ENCODE measurements at regions not wholly inside any gene's neighbourhood (a gene's known extent, or its start where the extent isn't known, plus 50 kb on each side); places are given as distances from the start of the nearest gene placed in this dataset.
A peak's percentile ranks its signal among the peaks of the same experiment; 100 is the strongest.

GRCh38 chr4:178066338-178066941 is 624.2 kb upstream of the AGA start:
- DNase-seq = no peak

- DNase-seq = no peak
Observed at GRCh38 chr4:178068136-178068535, 625.9 kb upstream of the AGA start.

DNA sequence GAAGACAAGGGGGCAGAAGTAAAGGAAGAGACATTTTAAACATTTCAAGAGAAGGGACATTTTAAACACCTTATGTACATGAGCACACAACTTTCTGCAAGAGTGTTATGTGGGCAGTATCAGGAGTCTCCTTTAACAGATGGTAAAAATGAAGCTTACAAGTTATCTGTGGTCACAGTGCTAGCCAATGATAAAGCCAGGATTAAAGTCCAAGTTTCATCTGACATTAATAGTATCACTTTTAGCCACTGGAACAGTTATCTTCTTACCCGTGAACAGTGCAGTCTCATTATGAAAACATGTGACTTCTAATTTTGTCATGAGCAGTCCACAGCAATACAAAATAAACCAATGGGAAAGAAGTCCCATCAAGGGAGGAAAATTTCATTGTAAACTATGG is 627.9 kb upstream of the AGA start:
- no peak for DNase-seq

DNA sequence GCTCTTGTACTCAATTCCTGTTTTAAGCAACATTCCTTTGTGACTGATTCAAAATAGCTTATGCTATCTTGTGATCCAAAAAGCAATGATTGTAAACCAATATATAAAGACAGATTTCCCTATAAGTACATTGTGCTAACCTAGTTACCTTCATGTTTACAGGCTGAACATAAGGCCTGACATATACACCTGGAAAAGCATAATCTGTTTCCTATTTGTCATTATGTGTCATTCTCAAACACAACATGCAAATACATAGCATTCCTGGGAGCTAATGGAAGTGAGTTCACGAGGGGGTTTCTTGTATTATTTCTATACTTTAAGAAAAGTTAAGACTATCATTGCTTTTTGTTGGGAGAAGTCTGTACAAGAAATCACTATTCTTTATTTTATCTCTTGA is 638.1 kb upstream of the AGA start:
- DNase-seq = no peak

DNA sequence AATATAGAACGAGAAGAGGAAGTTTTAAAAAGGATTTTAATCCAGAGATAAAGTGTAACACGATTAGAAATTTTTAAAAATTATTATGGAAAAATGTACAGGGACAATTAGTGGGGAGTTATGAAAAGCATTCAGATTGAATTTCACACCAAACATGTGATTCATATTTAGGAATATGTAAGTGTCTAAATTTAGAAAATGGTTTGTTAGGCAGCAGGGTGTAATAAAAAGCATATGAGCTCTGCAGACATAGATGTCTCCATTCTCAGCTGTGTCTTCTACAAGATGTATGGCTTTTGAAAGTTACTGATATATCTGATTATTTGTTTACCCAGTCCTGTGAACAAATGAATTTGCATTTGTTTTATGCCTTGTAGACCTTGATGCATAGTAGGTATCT is 638.9 kb upstream of the AGA start:
- peak; percentile 66 for DNase-seq

DNA sequence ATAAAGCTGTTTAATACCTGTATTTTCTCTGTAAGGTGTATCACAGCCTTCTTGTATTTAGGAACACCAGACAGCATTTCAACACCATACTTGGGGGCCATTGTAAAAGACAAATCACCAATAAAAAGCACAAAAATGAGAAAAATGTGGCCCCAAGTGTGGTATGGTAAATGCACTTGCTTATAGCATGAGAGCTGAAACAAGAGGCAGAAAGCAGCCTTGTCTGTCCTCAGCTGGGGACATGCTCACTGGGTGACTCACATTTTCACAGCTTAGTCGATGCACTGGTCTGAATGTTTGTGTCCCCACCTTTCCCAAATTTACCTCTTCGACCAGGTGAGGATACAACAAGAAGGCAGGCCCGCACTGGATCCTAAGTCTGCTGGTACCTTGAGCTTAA is 639.7 kb upstream of the AGA start:
- peak; percentile 67 for DNase-seq

DNA sequence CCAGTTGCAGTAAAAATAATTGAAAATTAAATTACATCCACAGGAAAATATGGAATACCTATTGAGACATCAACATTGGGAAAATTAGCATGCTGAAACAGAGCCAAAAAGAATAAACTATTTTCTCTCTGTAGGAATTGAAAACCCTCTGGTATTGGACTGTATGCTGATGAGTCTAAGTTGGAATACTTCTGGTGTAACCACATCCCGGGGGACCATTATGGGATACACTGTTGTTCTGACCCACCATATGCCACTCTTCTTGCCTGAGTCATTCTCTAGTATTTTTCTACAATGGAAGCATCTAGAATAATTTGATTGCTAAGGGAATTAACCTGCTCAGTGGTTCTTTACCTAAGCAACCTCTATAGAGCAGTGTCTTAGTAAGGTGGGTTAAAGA is 640.7 kb upstream of the AGA start:
- DNase-seq = peak; percentile 85

GRCh38 chr4:178083968-178084367 is 641.7 kb upstream of the AGA start:
- DNase-seq = no peak

DNA sequence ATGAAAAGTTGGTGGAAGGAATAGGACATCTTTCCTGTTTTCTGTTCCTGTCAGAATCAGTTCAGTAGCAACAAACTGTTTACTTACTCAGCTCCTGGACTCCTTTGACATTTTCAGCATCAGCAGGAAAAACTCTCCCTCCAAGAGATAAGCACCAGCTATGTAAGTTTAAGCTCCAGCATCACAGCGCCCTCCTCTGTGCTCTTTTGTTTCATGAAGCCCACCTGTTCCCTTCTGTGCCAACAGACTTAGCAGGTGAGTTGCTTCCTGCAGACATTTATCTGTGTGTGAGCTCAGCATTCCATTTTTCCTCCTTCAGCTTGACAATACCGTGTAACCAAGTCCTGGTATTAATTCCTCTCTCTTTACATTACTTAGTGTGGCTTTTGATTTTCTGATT is 644.1 kb upstream of the AGA start:
- no peak for DNase-seq

GRCh38 chr4:178090640-178091411 is 648.6 kb upstream of the AGA start:
- no peak for DNase-seq

DNA sequence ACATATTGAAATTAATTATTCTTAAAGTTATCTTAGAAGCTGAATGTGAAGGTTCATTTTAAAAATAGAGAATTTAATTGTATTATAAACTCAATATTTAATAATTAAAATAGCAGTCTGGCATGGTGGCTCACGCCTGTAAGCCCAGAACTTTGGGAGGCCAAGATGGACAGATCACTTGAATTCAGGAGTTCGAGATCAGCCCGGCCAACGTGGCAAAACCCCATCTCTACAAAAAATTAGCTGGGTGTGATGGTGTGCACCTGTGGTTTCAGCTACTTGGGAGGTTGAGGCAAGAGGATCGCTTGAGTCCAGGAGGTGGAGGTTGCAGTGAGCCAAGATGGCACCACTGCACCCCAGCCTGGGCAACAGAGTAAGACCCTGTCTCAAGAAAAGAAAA is 659.9 kb upstream of the AGA start:
- DNase-seq = no peak

DNA sequence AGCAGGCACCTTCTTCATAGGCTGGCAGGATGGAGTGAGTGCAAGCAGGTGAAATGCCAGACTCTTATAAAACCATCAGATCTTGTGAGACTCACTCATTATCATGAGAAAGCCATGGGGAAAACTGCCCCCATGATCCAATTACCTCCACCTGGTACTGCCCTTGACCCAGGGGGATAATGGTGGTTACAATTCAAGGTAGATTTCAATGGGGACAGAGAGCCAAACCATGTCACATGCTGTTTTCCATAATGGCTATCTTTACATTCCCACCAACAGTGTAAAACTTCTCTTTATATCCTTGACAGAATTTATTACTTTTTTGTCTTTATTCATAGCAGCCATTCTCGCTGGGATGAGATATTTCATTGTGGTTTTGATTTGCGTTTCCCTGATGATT is 663.0 kb upstream of the AGA start:
- no peak for DNase-seq

- no peak for DNase-seq
Observed at GRCh38 chr4:178136736-178137345, 694.6 kb upstream of the AGA start.

DNA sequence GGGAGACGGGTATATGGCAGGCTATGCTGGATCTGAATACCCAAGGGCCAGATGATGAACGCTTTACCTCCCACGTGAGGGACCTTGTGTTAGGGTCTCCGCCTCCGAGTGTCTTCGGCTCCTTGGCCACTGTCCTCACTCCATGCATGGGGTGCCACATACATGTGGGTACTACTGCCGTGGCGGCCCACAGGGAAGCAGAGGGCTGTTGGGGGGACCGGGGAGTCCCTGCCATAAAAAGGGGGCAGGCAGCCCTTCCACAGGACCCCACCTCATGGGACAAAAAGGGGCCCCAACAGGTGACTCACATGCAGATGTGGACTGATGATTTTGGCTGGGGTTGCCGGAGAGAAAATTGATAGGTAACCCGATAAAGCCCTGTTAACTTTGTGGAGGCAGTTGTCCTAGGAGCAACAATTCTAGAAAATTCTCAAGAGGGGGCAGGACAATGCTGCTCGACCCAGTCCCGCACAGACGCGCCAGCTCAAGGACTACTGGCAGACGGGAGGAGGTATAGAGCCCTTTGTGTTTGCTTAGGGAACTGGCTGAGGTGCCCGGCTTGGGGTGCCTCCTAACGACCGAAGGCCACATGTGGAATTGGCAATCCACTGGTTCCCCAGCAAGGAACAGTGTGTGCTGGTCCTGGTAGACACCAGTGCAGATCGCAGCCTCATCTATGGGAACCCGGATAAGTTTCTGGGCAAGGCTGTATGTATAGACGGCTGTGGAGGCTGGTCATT is 695.7 kb upstream of the AGA start:
- DNase-seq = no peak

- no peak for DNase-seq
Observed at GRCh38 chr4:178138491-178138890, 696.3 kb upstream of the AGA start.

- DNase-seq = no peak
Observed at GRCh38 chr4:178140326-178140915, 698.2 kb upstream of the AGA start.

- no peak for DNase-seq
Observed at GRCh38 chr4:178142724-178143123, 700.5 kb upstream of the AGA start.

DNA sequence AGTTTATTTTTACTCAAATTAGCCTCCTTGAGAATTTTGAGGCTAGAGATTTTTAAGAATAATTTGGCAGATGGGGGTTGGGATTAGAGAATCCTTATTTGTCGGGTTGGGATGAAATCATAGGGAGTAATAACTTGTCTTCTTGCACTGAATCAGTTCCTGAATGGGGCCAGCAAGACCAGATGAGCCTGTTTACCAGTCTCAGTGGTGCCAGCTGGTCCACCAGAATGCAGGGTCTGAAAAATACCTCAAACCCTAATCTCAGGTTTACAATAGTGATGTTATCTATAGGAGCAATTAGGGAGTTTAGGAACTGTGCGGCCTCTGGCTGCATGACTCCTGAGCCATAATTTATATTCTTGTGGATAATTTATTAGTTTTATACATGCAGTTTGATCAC is 705.9 kb upstream of the AGA start:
- DNase-seq = no peak

DNA sequence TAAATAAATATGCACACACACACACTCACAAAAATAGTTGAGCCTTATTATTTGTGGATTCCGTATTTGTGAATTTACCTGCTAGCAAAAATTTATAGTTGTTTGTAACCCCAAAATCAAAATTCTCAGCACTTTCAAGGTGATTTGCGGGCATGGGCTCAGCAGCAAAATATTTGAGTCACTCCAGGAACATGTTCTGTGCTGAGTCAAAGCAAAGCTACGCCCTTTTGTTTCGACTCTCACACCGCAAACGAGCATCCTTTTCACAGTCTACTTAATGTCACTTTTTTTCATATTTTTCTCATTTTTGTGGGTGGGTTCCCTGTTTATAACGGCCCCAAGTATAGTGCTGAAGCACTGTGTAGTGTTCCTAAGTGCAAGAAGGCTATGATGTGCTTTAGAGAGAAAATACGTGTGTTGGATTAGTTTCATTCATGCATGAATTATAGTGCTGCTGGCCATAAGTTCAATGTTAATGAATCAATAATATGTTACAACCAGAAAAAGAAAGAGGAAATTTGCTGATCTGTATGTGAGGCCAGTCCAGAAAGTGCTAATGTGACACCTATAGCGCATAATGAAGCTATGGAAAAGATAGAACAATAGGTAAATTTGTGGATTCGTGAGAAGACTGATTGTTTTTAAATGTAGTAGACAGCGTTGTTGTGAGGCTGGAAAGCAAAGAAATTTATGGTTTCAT is 723.2 kb upstream of the AGA start:
- no peak for DNase-seq

GRCh38 chr4:178165951-178166308 is 723.7 kb upstream of the AGA start:
- no peak for DNase-seq

- no peak for DNase-seq
Observed at GRCh38 chr4:178173771-178174170, 731.5 kb upstream of the AGA start.

- peak; percentile 6 for DNase-seq
Observed at GRCh38 chr4:178174756-178175155, 732.5 kb upstream of the AGA start.

GRCh38 chr4:178185517-178185916 is 743.3 kb upstream of the AGA start:
- no peak for DNase-seq
